IMR-90 (cell line): ENCODE measurements at regions not wholly inside any gene's neighbourhood (a gene's known extent, or its start where the extent isn't known, plus 50 kb on each side); places are given as distances from the start of the nearest gene placed in this dataset.

ENCODE experiments used
- ATAC-seq: fragments of 200-7000 bp; cut with Tn5 transposase; 2 replicates; pipeline ENCODE4 v1.9.1; 2020; ENCODE audit warnings: low read depth, mild to moderate bottlenecking, moderate library complexity
- BruUV-seq: library from RNA; stranded (reverse); fragments of 400-500 nt; replicated peaks from 2 replicates; lab custom pipeline; 2021; lab: Mats Ljungman, UMichigan
- CTCF ChIA-PET: fragments of 300-600 bp; formaldehyde crosslinking; extraction: SDS; loops from one replicate; lab custom pipeline; 2021; ENCODE audit warnings: antibody characterized with exemption; lab: Yijun Ruan, JAX
- POLR2A ChIA-PET: fragments of 300-600 bp; sonication (Branson Sonifier 250); formaldehyde crosslinking; loops from one replicate; lab custom pipeline; 2022; ENCODE audit warnings: antibody characterized with exemption; ENCODE audit not compliant: unreplicated experiment; lab: Charles Lee
- DNase-seq: peaks from one replicate; pipeline ENCODE4 v3.0.0; 2013
- H2AFZ ChIP-seq: replicated peaks from 2 replicates; pipeline ENCODE3; 2013; ENCODE audit warnings: low read length, mild to moderate bottlenecking; ENCODE audit not compliant: poor library complexity
- H2AK5ac ChIP-seq: 2 replicates; pipeline ENCODE4 v1.6.1; 2013; ENCODE audit warnings: low read depth, low read length, inconsistent platforms
- H2AK9ac ChIP-seq: replicated peaks from 2 replicates; pipeline ENCODE3; 2013; ENCODE audit warnings: mild to moderate bottlenecking, low read depth, low read length, moderate library complexity; ENCODE audit not compliant: poor library complexity
- H2BK120ac ChIP-seq: 2 replicates; pipeline ENCODE4 v1.6.1; 2013; ENCODE audit warnings: low read depth, low read length, inconsistent platforms
- H2BK15ac ChIP-seq: 3 replicates; pipeline ENCODE4 v1.6.1; 2013; ENCODE audit warnings: low read depth, low read length, inconsistent platforms
- H2BK20ac ChIP-seq: 2 replicates; pipeline ENCODE4 v1.6.1; 2013; ENCODE audit warnings: low read depth, mild to moderate bottlenecking, inconsistent platforms, low read length, moderate library complexity
- H2BK5ac ChIP-seq: 2 replicates; pipeline ENCODE4 v1.6.1; 2013; ENCODE audit warnings: mild to moderate bottlenecking, low read depth, low read length, inconsistent platforms; ENCODE audit not compliant: poor library complexity, severe bottlenecking
- H3K14ac ChIP-seq: replicated peaks from 2 replicates; pipeline ENCODE4 v1.6.1; 2013; ENCODE audit warnings: low read depth, low read length, inconsistent platforms
- H3K18ac ChIP-seq: 2 replicates; pipeline ENCODE4 v1.6.1; 2013; ENCODE audit warnings: low read depth, low read length, control low read depth
- H3K23ac ChIP-seq: 2 replicates; pipeline ENCODE4 v1.6.1; 2013; ENCODE audit warnings: low read depth, low read length, inconsistent platforms
- H3K27ac ChIP-seq: 2 replicates; pipeline ENCODE4 v1.5.1; 2013; ENCODE audit warnings: mild to moderate bottlenecking, control low read depth, low read length; ENCODE audit not compliant: insufficient read depth
- H3K27me3 ChIP-seq: 2 replicates; pipeline ENCODE4 v1.6.1; 2013; ENCODE audit warnings: low read length; ENCODE audit not compliant: control insufficient read depth, insufficient read depth
- H3K36me3 ChIP-seq: 2 replicates; pipeline ENCODE4 v1.6.1; 2013; ENCODE audit warnings: low read length, mixed read lengths; ENCODE audit not compliant: control insufficient read depth, insufficient read depth
- H3K4ac ChIP-seq: 2 replicates; pipeline ENCODE4 v1.6.1; 2013; ENCODE audit warnings: low read depth, low read length, inconsistent platforms
- H3K4me1 ChIP-seq: 2 replicates; pipeline ENCODE4 v1.6.1; 2013; ENCODE audit warnings: low read length, mixed read lengths; ENCODE audit not compliant: control insufficient read depth, insufficient read depth
- H3K4me2 ChIP-seq: 2 replicates; pipeline ENCODE4 v1.6.1; 2013; ENCODE audit warnings: low read depth, mild to moderate bottlenecking, control low read depth, low read length, moderate library complexity
- H3K4me3 ChIP-seq: 2 replicates; pipeline ENCODE4 v1.5.1; 2013; ENCODE audit warnings: low read depth, mild to moderate bottlenecking, control low read depth, low read length, moderate library complexity; ENCODE audit not compliant: insufficient read depth
- H3K56ac ChIP-seq: 2 replicates; pipeline ENCODE4 v1.6.1; 2013; ENCODE audit warnings: low read length, inconsistent platforms; ENCODE audit not compliant: insufficient read depth; ENCODE audit errors: extremely low read depth
- H3K79me1 ChIP-seq, 2 experiments: 2 replicates each; pipeline ENCODE4 v1.6.1; 2013; ENCODE audit warnings: low read length in 2 of 2, inconsistent platforms in 1 of 2, low read depth in 1 of 2
- H3K9ac ChIP-seq: 2 replicates; pipeline ENCODE4 v1.6.1; 2013; ENCODE audit warnings: low read depth, low read length, control low read depth
- H3K9me1 ChIP-seq: 2 replicates; pipeline ENCODE4 v1.6.1; 2013; ENCODE audit warnings: low read length, inconsistent platforms; ENCODE audit not compliant: insufficient read depth
- H3K9me3 ChIP-seq: 2 replicates; pipeline ENCODE4 v1.6.1; 2013; ENCODE audit warnings: low read length; ENCODE audit not compliant: control insufficient read depth, insufficient read depth
- H4K20me1 ChIP-seq: 2 replicates; pipeline ENCODE4 v1.6.1; 2013; ENCODE audit warnings: low read length, inconsistent platforms; ENCODE audit not compliant: insufficient read depth
- H4K5ac ChIP-seq: 2 replicates; pipeline ENCODE4 v1.6.1; 2013; ENCODE audit warnings: mild to moderate bottlenecking, low read depth, low read length, control low read depth
- H4K8ac ChIP-seq, 2 experiments: 2 replicates each; pipeline ENCODE4 v1.6.1; 2013; ENCODE audit warnings: low read depth in 2 of 2, low read length in 2 of 2, control low read depth in 1 of 2, inconsistent platforms in 1 of 2
- H4K91ac ChIP-seq: 2 replicates; pipeline ENCODE4 v1.6.1; 2013; ENCODE audit warnings: low read depth, low read length, inconsistent platforms; ENCODE audit not compliant: insufficient read depth
- BHLHE40 ChIP-seq: fragments of 150-350 bp; IDR thresholded peaks from 2 replicates; pipeline ENCODE4 v1.6.1; 2016; ENCODE audit warnings: mild to moderate bottlenecking, low read depth, low read length
- CEBPB ChIP-seq: IDR thresholded peaks from 2 replicates; pipeline ENCODE4 v1.6.1; 2012; ENCODE audit warnings: low read depth, low read length, improper control_type of control experiment
- CHD1 ChIP-seq: IDR thresholded peaks from 2 replicates; pipeline ENCODE4 v1.6.1; 2012; ENCODE audit warnings: low read depth, low read length, improper control_type of control experiment
- FOS ChIP-seq: fragments of 150-350 bp; IDR thresholded peaks from 2 replicates; pipeline ENCODE4 v1.6.1; 2016; ENCODE audit warnings: low read depth, low read length
- MAFK ChIP-seq: IDR thresholded peaks from 2 replicates; pipeline ENCODE4 v1.6.1; 2012; ENCODE audit warnings: low read depth, low read length, improper control_type of control experiment
- MAZ ChIP-seq: IDR thresholded peaks from 2 replicates; pipeline ENCODE4 v1.6.1; 2012; ENCODE audit warnings: low read depth, mild to moderate bottlenecking, low read length, improper control_type of control experiment, moderate library complexity, borderline replicate concordance
- MXI1 ChIP-seq: IDR thresholded peaks from 2 replicates; pipeline ENCODE4 v1.6.1; 2012; ENCODE audit warnings: low read depth, mild to moderate bottlenecking, low read length, moderate library complexity, borderline replicate concordance
- NFE2L2 ChIP-seq: fragments of 150-350 bp; IDR thresholded peaks from 2 replicates; pipeline ENCODE4 v1.6.1; 2016; ENCODE audit warnings: low read depth, mild to moderate bottlenecking, low read length
- POLR2A ChIP-seq: IDR thresholded peaks from 2 replicates; pipeline ENCODE4 v1.6.1; 2012; ENCODE audit warnings: mild to moderate bottlenecking, low read depth, low read length
- RAD21 ChIP-seq: IDR thresholded peaks from 2 replicates; pipeline ENCODE4 v1.6.1; 2012; ENCODE audit warnings: low read length, improper control_type of control experiment
- RCOR1 ChIP-seq: IDR thresholded peaks from 2 replicates; pipeline ENCODE4 v1.6.1; 2012; ENCODE audit warnings: mild to moderate bottlenecking, low read length, improper control_type of control experiment; ENCODE audit not compliant: insufficient replicate concordance
- RFX5 ChIP-seq: IDR thresholded peaks from 2 replicates; pipeline ENCODE4 v1.8.0; 2012; ENCODE audit warnings: low read depth, mild to moderate bottlenecking, low read length, moderate library complexity
- SMC3 ChIP-seq: fragments of 150-350 bp; IDR thresholded peaks from 2 replicates; pipeline ENCODE4 v1.6.1; 2016; ENCODE audit warnings: low read depth, mild to moderate bottlenecking, antibody characterized with exemption, low read length, moderate library complexity
- WGBS, 2 experiments: methylation state at CpG; one replicate each; pipeline versions ENCODE4 v1.1.5 to v1.1.7; 2013; ENCODE audit warnings: missing lambda C conversion rate in 2 of 2; ENCODE audit not compliant: insufficient read length in 1 of 2; ENCODE audit errors: extremely low coverage in 2 of 2; 5-methylcytosine and 5-hydroxymethylcytosine counted together
- dilution Hi-C: fragments of 300-500 bp; cut with HindIII; formaldehyde crosslinking; loops from one replicate; pipeline ENCODE4 v1.14.3; 2018; ENCODE audit warnings: low sequenced_read_pairs; ENCODE audit not compliant: unreplicated experiment
- in situ Hi-C: fragments of 300-500 bp; cut with MboI; formaldehyde crosslinking; loops from 3 replicates; pipeline ENCODE4 v1.14.3; 2019; ENCODE audit warnings: low sequenced_read_pairs, inconsistent platforms, mixed read lengths
- intact Hi-C: fragments of 100-400 bp; cut with micrococcal nuclease; formaldehyde crosslinking; loops from 2 replicates; pipeline ENCODE4 v1.10.0; 2022
- TF ChIP-seq, protein P1 (sequence below): fragments of 150-350 bp; IDR thresholded peaks from 2 replicates; pipeline ENCODE4 v1.6.1; 2016; ENCODE audit warnings: low read depth, mild to moderate bottlenecking, low read length, moderate library complexity, borderline replicate concordance
- TF ChIP-seq, protein P2 (sequence below): fragments of 150-350 bp; IDR thresholded peaks from 2 replicates; pipeline ENCODE4 v1.6.1; 2017; ENCODE audit warnings: mild to moderate bottlenecking, antibody characterized with exemption, low read length, low read depth
- TF ChIP-seq, protein P3 (sequence below): conservative IDR thresholded peaks from 2 replicates; pipeline ENCODE4 v1.5.1; 2012; ENCODE audit warnings: mild to moderate bottlenecking, low read depth, low read length, improper control_type of control experiment

DNA sequence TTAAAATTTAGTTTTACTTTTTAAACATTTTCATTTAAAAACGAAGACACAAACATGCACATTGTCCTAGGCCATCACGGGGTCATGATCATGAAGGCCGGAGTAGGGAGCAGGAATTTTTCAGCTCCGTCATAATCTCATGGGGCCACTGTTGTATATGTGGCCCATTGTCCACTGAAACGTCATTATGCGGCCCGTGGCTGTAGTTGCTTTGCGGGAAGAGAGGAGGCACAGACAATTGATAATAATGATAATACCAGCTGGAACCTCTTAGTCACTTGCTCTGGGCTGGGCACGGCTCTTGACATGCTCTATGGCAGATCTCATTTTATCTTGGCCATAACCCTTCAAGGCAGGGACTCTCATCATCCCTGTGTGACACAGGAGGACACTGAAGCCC lies 56.5 kb upstream of the FNDC1 start:
- no peak overlapping the region for H2BK5ac ChIP-seq
- H3K56ac ChIP-seq = no peak overlapping the region
- H2BK15ac ChIP-seq = no peak overlapping the region
- H3K9me1 ChIP-seq = no peaks in the 10 kb centered on the region
- H2AK9ac ChIP-seq = no peak overlapping the region
- H2AK5ac ChIP-seq = no peak overlapping the region
- H3K27me3 ChIP-seq = peaks cover 7% of the 10 kb centered on the region
- 70% methylated on average over 2 of the region's 9 CpGs; no CpG with 5 or more reads in 1 of the 2 experiments for WGBS, 2 experiments
- H3K36me3 ChIP-seq = no peaks in the 10 kb centered on the region
- dilution Hi-C loops = no loop called here
- no peak for ATAC-seq
- no peak overlapping the region for H2AFZ ChIP-seq
- ChIA-PET CTCF (interaction anchor here (0.9 to 1.3 kb wide), 3 partner anchors 9 to 39 kb away, joined by 3 to 4 read pairs (median 3); no protein-coding TSS in a partner anchor), POLR2A (no interaction called here)
- H4K8ac ChIP-seq = no peak overlapping the region
- H4K5ac ChIP-seq = no peak overlapping the region
- no peak overlapping the region for H3K18ac ChIP-seq
- no peak for DNase-seq
- H3K23ac ChIP-seq = no peak overlapping the region
- no peak overlapping the region for H3K4me3 ChIP-seq
- H2BK120ac ChIP-seq = no peak overlapping the region
- H3K4me2 ChIP-seq = no peak overlapping the region
- H3K14ac ChIP-seq = no peak overlapping the region
- TF ChIP-seq SMC3 (no peak), NFE2L2 (no peak), RAD21 (no peak), MXI1 (no peak), CEBPB (no peak), FOS (no peak), POLR2A (no peak), RCOR1 (no peak), BHLHE40 (no peak), MAZ (no peak), MAFK (no peak), CHD1 (no peak), RFX5 (no peak)
- TF ChIP-seq, protein P1, sequence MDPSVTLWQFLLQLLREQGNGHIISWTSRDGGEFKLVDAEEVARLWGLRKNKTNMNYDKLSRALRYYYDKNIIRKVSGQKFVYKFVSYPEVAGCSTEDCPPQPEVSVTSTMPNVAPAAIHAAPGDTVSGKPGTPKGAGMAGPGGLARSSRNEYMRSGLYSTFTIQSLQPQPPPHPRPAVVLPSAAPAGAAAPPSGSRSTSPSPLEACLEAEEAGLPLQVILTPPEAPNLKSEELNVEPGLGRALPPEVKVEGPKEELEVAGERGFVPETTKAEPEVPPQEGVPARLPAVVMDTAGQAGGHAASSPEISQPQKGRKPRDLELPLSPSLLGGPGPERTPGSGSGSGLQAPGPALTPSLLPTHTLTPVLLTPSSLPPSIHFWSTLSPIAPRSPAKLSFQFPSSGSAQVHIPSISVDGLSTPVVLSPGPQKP = no peak
- TF ChIP-seq, protein P2, sequence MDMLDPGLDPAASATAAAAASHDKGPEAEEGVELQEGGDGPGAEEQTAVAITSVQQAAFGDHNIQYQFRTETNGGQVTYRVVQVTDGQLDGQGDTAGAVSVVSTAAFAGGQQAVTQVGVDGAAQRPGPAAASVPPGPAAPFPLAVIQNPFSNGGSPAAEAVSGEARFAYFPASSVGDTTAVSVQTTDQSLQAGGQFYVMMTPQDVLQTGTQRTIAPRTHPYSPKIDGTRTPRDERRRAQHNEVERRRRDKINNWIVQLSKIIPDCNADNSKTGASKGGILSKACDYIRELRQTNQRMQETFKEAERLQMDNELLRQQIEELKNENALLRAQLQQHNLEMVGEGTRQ = no peak
- TF ChIP-seq, protein P3, sequence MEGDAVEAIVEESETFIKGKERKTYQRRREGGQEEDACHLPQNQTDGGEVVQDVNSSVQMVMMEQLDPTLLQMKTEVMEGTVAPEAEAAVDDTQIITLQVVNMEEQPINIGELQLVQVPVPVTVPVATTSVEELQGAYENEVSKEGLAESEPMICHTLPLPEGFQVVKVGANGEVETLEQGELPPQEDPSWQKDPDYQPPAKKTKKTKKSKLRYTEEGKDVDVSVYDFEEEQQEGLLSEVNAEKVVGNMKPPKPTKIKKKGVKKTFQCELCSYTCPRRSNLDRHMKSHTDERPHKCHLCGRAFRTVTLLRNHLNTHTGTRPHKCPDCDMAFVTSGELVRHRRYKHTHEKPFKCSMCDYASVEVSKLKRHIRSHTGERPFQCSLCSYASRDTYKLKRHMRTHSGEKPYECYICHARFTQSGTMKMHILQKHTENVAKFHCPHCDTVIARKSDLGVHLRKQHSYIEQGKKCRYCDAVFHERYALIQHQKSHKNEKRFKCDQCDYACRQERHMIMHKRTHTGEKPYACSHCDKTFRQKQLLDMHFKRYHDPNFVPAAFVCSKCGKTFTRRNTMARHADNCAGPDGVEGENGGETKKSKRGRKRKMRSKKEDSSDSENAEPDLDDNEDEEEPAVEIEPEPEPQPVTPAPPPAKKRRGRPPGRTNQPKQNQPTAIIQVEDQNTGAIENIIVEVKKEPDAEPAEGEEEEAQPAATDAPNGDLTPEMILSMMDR = no peak
- no peak overlapping the region for H2BK20ac ChIP-seq
- H3K9ac ChIP-seq = no peak overlapping the region
- H3K9me3 ChIP-seq = no peaks in the 10 kb centered on the region
- H3K79me1 ChIP-seq = no peaks in the 10 kb centered on the region
- in situ Hi-C loops = loop anchor here (25.0 kb wide), 1 partner anchor 900 kb away; no protein-coding TSS in a partner anchor
- no peaks in the 10 kb centered on the region for H4K20me1 ChIP-seq
- BruUV-seq = no TSS peak
- no peak overlapping the region for H3K4ac ChIP-seq
- H3K4me1 ChIP-seq = no peaks in the 10 kb centered on the region
- intact Hi-C loops = no loop called here
- no peak overlapping the region for H3K27ac ChIP-seq
- no peak overlapping the region for H4K91ac ChIP-seq
